ENCODE measurements at regions not wholly inside any gene's neighbourhood (a gene's known extent, or its start where the extent isn't known, plus 50 kb on each side); places are given as distances from the start of the nearest gene placed in this dataset.

DNA sequence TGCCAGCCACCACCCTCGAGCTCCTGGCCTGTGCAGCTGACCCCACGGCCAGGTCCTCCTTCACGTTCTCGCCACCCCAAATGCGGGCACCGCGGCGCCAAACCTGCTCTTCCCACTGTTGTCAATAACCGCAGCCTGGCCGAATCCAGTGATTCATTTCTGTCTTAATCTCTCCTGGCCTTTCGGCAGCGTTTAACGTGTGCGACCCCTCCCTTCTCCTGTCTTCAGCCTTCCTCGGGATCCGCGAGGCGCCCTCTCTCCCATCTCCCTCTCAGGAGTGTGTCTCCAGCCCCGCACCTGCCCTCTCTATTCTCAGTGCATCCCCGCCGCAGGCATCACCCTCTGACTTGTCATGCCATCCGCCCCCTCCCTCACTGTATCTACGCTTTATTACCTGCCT lies 91.4 kb downstream of the THBS2 start:
- TF ChIP-seq POLR2A (IDR thresholded peaks at IDR 0.05; ENCODE audit: low read depth, low read length), result no peak
- TF ChIP-seq, protein P1, sequence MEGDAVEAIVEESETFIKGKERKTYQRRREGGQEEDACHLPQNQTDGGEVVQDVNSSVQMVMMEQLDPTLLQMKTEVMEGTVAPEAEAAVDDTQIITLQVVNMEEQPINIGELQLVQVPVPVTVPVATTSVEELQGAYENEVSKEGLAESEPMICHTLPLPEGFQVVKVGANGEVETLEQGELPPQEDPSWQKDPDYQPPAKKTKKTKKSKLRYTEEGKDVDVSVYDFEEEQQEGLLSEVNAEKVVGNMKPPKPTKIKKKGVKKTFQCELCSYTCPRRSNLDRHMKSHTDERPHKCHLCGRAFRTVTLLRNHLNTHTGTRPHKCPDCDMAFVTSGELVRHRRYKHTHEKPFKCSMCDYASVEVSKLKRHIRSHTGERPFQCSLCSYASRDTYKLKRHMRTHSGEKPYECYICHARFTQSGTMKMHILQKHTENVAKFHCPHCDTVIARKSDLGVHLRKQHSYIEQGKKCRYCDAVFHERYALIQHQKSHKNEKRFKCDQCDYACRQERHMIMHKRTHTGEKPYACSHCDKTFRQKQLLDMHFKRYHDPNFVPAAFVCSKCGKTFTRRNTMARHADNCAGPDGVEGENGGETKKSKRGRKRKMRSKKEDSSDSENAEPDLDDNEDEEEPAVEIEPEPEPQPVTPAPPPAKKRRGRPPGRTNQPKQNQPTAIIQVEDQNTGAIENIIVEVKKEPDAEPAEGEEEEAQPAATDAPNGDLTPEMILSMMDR (conservative IDR thresholded peaks at IDR 0.05; ENCODE audit: low read depth, low read length), result no peak
- no peak for TF ChIP-seq CEBPB (IDR thresholded peaks at IDR 0.05; ENCODE audit: low read depth, low read length)
- no peak for TF ChIP-seq NFE2L2 (IDR thresholded peaks at IDR 0.05; ENCODE audit: low read depth, low read length)
- TF ChIP-seq, protein P2, sequence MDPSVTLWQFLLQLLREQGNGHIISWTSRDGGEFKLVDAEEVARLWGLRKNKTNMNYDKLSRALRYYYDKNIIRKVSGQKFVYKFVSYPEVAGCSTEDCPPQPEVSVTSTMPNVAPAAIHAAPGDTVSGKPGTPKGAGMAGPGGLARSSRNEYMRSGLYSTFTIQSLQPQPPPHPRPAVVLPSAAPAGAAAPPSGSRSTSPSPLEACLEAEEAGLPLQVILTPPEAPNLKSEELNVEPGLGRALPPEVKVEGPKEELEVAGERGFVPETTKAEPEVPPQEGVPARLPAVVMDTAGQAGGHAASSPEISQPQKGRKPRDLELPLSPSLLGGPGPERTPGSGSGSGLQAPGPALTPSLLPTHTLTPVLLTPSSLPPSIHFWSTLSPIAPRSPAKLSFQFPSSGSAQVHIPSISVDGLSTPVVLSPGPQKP (IDR thresholded peaks at IDR 0.05; ENCODE audit: borderline replicate concordance, low read depth, low read length), result no peak
- no peak for TF ChIP-seq BHLHE40 (IDR thresholded peaks at IDR 0.05; ENCODE audit: low read depth, low read length)
- no peak for TF ChIP-seq RAD21 (IDR thresholded peaks at IDR 0.05; ENCODE audit: low read length)
- TF ChIP-seq MAZ (IDR thresholded peaks at IDR 0.05; ENCODE audit: borderline replicate concordance, low read depth, low read length), result no peak
- no peak for TF ChIP-seq MAFK (IDR thresholded peaks at IDR 0.05; ENCODE audit: low read depth, low read length)
- TF ChIP-seq MXI1 (IDR thresholded peaks at IDR 0.05; ENCODE audit: borderline replicate concordance, low read depth, low read length), result no peak
